Type B pancreatic cell (in vitro differentiated cells): ENCODE measurements at regions not wholly inside any gene's neighbourhood (a gene's known extent, or its start where the extent isn't known, plus 50 kb on each side); places are given as distances from the start of the nearest gene placed in this dataset.

Experiments used
- DNase-seq: peaks from one replicate; pipeline ENCODE4 v3.0.0; 2021; ENCODE audit warnings: mixed read lengths; ENCODE audit not compliant: unreplicated experiment; ENCODE audit errors: extremely low spot score
- H3K27ac Mint-ChIP-seq: 2 replicates; pipeline ENCODE4 v1.8.0; 2021; ENCODE audit warnings: mild to moderate bottlenecking, mixed read lengths
- H3K27me3 Mint-ChIP-seq: 2 replicates; pipeline ENCODE4 v1.8.0; 2021; ENCODE audit warnings: mixed read lengths
- H3K36me3 Mint-ChIP-seq: 2 replicates; pipeline ENCODE4 v1.8.0; 2021; ENCODE audit warnings: mixed read lengths
- H3K4me1 Mint-ChIP-seq: one replicate; pipeline ENCODE4 v1.8.0; 2021; ENCODE audit warnings: mixed read lengths; ENCODE audit not compliant: unreplicated experiment
- H3K4me3 Mint-ChIP-seq: 2 replicates; pipeline ENCODE4 v1.8.0; 2021; ENCODE audit warnings: mild to moderate bottlenecking, mixed read lengths
- H3K9me3 Mint-ChIP-seq: 2 replicates; pipeline ENCODE4 v1.8.0; 2021; ENCODE audit warnings: mixed read lengths
- TF ChIP-seq, protein P1 (sequence below): fragments of 200-600 bp; sonication (generic); conservative IDR thresholded peaks from 2 replicates; pipeline ENCODE4 v1.5.0; 2021; ENCODE audit warnings: antibody characterized with exemption, mild to moderate bottlenecking

- no peak overlapping the region for H3K4me3 Mint-ChIP-seq
- peaks cover 26% of the 10 kb centered on the region for H3K27me3 Mint-ChIP-seq
- no peaks in the 10 kb centered on the region for H3K9me3 Mint-ChIP-seq
- no peaks in the 10 kb centered on the region for H3K36me3 Mint-ChIP-seq
- no peak for DNase-seq
- TF ChIP-seq, protein P1, sequence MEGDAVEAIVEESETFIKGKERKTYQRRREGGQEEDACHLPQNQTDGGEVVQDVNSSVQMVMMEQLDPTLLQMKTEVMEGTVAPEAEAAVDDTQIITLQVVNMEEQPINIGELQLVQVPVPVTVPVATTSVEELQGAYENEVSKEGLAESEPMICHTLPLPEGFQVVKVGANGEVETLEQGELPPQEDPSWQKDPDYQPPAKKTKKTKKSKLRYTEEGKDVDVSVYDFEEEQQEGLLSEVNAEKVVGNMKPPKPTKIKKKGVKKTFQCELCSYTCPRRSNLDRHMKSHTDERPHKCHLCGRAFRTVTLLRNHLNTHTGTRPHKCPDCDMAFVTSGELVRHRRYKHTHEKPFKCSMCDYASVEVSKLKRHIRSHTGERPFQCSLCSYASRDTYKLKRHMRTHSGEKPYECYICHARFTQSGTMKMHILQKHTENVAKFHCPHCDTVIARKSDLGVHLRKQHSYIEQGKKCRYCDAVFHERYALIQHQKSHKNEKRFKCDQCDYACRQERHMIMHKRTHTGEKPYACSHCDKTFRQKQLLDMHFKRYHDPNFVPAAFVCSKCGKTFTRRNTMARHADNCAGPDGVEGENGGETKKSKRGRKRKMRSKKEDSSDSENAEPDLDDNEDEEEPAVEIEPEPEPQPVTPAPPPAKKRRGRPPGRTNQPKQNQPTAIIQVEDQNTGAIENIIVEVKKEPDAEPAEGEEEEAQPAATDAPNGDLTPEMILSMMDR: no peak
- peaks cover 24% of the 10 kb centered on the region for H3K4me1 Mint-ChIP-seq
- no peak overlapping the region for H3K27ac Mint-ChIP-seq
Observed at GRCh38 chr7:91396-92175, 100.8 kb upstream of the FAM20C start.

GRCh38 chr7:92231-92674, 100.1 kb upstream of the FAM20C start:
- no peak overlapping the region for H3K27ac Mint-ChIP-seq
- H3K36me3 Mint-ChIP-seq: no peaks in the 10 kb centered on the region
- no peaks in the 10 kb centered on the region for H3K9me3 Mint-ChIP-seq
- H3K4me3 Mint-ChIP-seq: no peak overlapping the region
- no peak for DNase-seq
- H3K4me1 Mint-ChIP-seq: peaks cover 24% of the 10 kb centered on the region
- H3K27me3 Mint-ChIP-seq: peaks cover 26% of the 10 kb centered on the region
- TF ChIP-seq, protein P1: no peak

DNA sequence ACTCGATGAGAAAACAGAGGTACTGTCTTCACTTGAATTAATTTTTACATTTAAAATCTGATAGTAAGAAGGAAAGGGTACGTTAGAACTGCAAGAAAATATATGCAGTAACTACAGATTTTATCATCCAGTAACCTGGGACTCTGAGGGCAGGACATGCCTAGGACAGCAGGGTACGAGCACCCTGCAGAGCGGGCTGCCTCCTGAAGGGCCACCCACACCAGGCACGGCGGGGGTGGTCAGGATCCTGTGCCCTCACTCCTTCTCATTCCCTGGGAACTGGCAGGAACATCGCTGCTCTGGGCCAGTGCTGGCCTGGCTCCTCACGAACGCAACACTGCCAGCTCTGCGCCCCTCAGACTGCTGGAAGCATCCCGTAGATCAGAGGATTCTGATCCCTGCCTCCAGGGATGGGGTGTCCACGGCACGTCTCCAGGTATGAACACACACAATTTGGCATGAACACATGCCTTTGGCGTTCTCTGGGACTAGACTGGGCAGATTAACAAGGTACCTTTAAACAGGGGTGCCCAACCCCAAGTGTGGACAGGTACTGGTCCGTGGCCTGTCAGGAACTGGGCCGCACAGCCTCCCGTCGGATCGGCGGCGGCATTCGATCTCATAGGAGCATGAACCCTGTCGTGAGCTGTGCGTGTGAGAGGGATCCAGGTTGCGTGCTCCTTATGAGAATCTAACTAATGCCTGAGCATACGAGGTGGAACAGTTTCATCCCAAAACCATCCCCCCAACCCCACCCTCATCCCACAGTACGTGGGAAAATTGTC, 99.3 kb upstream of the FAM20C start:
- H3K36me3 Mint-ChIP-seq: no peaks in the 10 kb centered on the region
- H3K27ac Mint-ChIP-seq: no peak overlapping the region
- H3K9me3 Mint-ChIP-seq: no peaks in the 10 kb centered on the region
- DNase-seq: no peak
- H3K27me3 Mint-ChIP-seq: peaks cover 26% of the 10 kb centered on the region
- TF ChIP-seq, protein P1: no peak
- H3K4me1 Mint-ChIP-seq: peaks cover 24% of the 10 kb centered on the region
- H3K4me3 Mint-ChIP-seq: no peak overlapping the region

- DNase-seq: no peak
- Mint-ChIP-seq H3K9me3 (no peaks in the 10 kb centered on the region), H3K27me3 (peaks cover 26% of the 10 kb centered on the region), H3K27ac (no peak overlapping the region), H3K4me1 (peaks cover 18% of the 10 kb centered on the region), H3K36me3 (no peaks in the 10 kb centered on the region), H3K4me3 (no peak overlapping the region)
- TF ChIP-seq, protein P1: no peak
Observed at GRCh38 chr7:94251-94801, 98.0 kb upstream of the FAM20C start.

DNA sequence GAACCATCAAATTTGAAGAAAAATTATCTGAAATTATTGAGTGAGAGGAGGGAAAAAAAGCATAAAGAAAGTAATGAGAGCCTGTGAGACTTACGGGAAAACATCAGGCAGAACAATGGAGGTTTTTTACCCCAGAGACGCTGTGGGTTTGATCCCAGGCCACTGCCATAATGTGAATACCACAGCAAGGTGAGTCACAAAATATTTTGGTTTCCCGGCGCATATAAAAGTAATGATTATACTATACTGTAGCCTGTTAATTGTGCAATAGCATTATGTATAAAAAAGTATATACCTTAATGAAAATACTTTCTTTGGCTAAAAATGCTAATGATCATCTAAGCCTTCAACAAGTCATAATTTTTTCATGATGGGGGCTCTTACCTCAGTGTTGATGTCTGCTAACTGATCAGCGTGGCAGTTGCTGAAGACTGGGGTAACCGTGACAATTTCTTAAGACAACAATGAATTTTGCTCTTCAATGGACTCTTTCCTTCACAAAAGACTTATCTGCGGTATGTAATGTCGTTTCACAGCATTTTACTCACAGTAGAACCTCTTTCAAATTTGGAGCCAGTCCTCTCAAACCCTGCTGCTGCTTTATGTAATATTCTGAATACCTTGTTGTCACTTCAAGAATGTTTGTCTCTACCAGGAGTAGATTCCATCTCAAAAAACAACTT, 97.0 kb upstream of the FAM20C start:
- Mint-ChIP-seq H3K4me3 (no peak overlapping the region), H3K9me3 (no peaks in the 10 kb centered on the region), H3K27ac (no peak overlapping the region), H3K27me3 (peaks cover 26% of the 10 kb centered on the region), H3K36me3 (no peaks in the 10 kb centered on the region), H3K4me1 (peaks cover 10% of the 10 kb centered on the region)
- no peak for DNase-seq
- TF ChIP-seq, protein P1: no peak
